Bronchial epithelial cell (primary cell): ENCODE measurements at regions not wholly inside any gene's neighbourhood (a gene's known extent, or its start where the extent isn't known, plus 50 kb on each side); places are given as distances from the start of the nearest gene placed in this dataset.

ENCODE experiments used
- DNase-seq: peaks from one replicate; pipeline ENCODE4 v3.0.0-alpha.2; 2010; ENCODE audit warnings: low read depth
- FAIRE-seq: peaks from 2 replicates; lab custom pipeline; 2011; peaks lifted over from hg19 to GRCh38; lab: Jason Lieb, UNC
- H3K27me3 ChIP-seq: 2 replicates; pipeline ENCODE4 v1.5.1; 2011; ENCODE audit warnings: low read length; ENCODE audit not compliant: control insufficient read depth, insufficient read depth
- H3K36me3 ChIP-seq: 2 replicates; pipeline ENCODE4 v1.5.1; 2011; ENCODE audit warnings: low read length; ENCODE audit not compliant: control insufficient read depth, insufficient read depth
- H3K4me3 ChIP-seq: 2 replicates; pipeline ENCODE4 v1.5.1; 2011; ENCODE audit warnings: mild to moderate bottlenecking, low read depth, low read length, control low read depth
- CTCF ChIP-seq: IDR thresholded peaks from 2 replicates; pipeline ENCODE4 v1.5.1; 2011; ENCODE audit warnings: mild to moderate bottlenecking, moderate library complexity, low read length, control low read depth, inconsistent platforms; ENCODE audit not compliant: insufficient read depth, severe bottlenecking

DNA sequence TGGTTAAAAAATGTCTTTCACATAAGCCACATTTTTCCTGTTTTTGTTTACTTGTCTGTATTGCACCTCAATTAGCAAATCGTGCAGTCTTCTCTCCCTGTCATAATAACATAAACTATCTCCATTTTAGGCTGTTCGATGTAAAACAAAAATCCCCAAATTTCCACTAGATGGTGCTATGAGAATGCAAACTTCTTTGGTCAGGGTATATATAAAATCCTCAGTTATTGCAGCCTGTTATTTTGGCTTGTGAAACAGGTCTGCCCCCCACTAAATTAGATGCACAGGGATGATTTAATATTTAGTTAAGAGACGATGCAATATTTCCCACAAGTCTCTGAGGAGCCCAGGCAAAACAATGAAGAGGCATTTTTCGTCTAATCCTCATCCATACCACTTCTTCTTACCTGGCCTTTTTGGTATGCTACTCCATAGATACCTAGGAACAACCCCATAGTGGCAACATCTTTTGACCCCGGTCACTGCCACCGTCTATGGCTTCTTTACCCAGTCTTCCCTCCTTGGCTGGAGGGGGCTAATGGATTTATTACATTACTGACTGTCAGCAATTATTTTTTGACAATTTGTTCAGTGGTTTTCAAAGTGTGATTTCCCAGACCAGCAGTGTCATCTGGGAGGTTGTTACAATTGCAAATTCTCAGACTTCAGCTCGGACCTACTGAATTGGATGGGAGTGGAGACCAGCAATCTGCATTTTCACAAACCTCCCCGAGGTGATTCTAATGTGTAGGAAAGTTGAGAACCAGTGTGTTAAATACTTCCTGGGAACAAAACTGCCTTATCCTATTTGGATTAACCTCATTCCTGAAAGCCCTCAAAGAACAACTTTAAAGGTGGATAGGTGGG lies 117.4 kb upstream of the CWC22 start:
- Histone ChIP-seq H3K4me3 (no peak overlapping the region), H3K36me3 (no peaks in the 10 kb centered on the region), H3K27me3 (no peaks in the 10 kb centered on the region)
- FAIRE-seq (no peak), DNase-seq (peak; percentile 64)
- peak; percentile 39 for TF ChIP-seq CTCF

- peak; percentile 91 for DNase-seq
- no peaks in the 10 kb centered on the region for H3K36me3 ChIP-seq
- no peak for FAIRE-seq
- TF ChIP-seq CTCF: no peak
- no peaks in the 10 kb centered on the region for H3K27me3 ChIP-seq
- no peak overlapping the region for H3K4me3 ChIP-seq
Measured at GRCh38 chr2:180122874-180123273, 115.8 kb upstream of the CWC22 start.

DNA sequence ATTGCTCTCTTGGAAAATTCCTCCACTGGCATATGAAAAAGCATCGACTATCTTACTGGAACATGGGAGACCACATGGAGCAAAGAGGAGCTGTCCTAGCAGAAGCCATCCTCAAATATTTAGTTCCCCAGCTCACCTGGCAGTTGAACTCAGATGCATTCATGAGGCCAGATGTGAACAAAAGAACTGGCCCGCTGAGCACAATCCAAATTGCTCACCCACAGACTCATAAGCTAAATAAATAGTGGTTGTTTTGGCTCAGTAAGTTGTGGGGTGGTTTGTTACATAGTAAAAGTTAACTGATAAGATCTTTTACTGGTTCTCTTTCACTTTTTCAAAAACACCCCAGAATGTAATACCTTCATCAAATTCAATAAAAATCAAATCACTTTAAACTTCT lies 108.6 kb upstream of the CWC22 start:
- no peaks in the 10 kb centered on the region for H3K27me3 ChIP-seq
- H3K36me3 ChIP-seq: no peaks in the 10 kb centered on the region
- TF ChIP-seq CTCF: no peak
- no peak overlapping the region for H3K4me3 ChIP-seq
- DNase-seq: peak; percentile 12
- FAIRE-seq: no peak

GRCh38 chr2:180115269-180115668 lies 108.2 kb upstream of the CWC22 start:
- no peaks in the 10 kb centered on the region for H3K27me3 ChIP-seq
- no peaks in the 10 kb centered on the region for H3K36me3 ChIP-seq
- no peak for DNase-seq
- no peak for TF ChIP-seq CTCF
- no peak overlapping the region for H3K4me3 ChIP-seq
- FAIRE-seq: no peak

DNA sequence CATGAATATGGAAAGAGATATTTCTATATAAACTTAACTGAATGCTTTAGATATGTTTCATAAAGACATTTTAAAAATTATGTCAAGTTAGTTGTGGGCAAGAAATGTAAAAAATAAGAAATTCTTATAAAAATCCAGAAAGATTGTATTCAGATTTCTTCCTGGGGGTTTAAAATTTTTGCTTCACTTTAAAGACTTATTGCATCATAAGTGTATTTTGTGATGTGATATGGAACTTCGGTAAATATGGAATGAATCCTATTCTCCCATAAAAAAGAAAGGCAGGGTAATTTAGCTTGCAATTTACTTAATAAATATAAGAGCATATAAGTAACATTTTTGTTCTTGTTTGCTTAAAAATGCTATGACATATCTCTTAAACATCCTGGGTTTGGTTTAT lies 104.8 kb upstream of the CWC22 start:
- no peak for TF ChIP-seq CTCF
- DNase-seq (no peak), FAIRE-seq (no peak)
- Histone ChIP-seq H3K4me3 (no peak overlapping the region), H3K36me3 (no peaks in the 10 kb centered on the region), H3K27me3 (no peaks in the 10 kb centered on the region)
